SK-N-MC (cell line): ENCODE measurements at regions not wholly inside any gene's neighbourhood (a gene's known extent, or its start where the extent isn't known, plus 50 kb on each side); places are given as distances from the start of the nearest gene placed in this dataset.

Source experiments
- DNase-seq: peaks from one replicate; pipeline ENCODE4 v3.0.0-alpha.2; 2011; ENCODE audit warnings: low read depth, low spot score
- H3K27ac ChIP-seq: fragments of 200-600 bp; sonication (generic); 2 replicates; pipeline ENCODE4 v1.5.1; 2016; ENCODE audit warnings: mixed run types
- H3K36me3 ChIP-seq: fragments of 200-600 bp; sonication (generic); 2 replicates; pipeline ENCODE4 v1.6.1; 2017; ENCODE audit warnings: antibody characterized with exemption, low read length, mixed read lengths; ENCODE audit not compliant: insufficient read depth
- H3K4me3 ChIP-seq: fragments of 200-600 bp; sonication (generic); 2 replicates; pipeline ENCODE4 v1.5.1; 2016
- H3K9ac ChIP-seq: fragments of 200-600 bp; sonication (generic); 2 replicates; pipeline ENCODE4 v1.8.0; 2017; ENCODE audit warnings: mixed run types, mixed read lengths; ENCODE audit not compliant: insufficient read length
- H3K9me3 ChIP-seq: fragments of 200-600 bp; sonication (generic); 2 replicates; pipeline ENCODE4 v1.6.1; 2017; ENCODE audit warnings: low read depth, mild to moderate bottlenecking, antibody characterized with exemption, low read length, moderate library complexity, mixed read lengths
- EZH2 ChIP-seq: fragments of 200-600 bp; sonication (generic); IDR thresholded peaks from one replicate; pipeline ENCODE4 v1.6.1; 2017; ENCODE audit warnings: antibody characterized with exemption
- FOXP2 ChIP-seq: optimal IDR thresholded peaks from 2 replicates; pipeline ENCODE3; 2011; ENCODE audit warnings: mild to moderate bottlenecking, moderate library complexity; ENCODE audit not compliant: insufficient read depth; ENCODE audit errors: extremely low read length, control extremely low read depth
- POLR2AphosphoS5 ChIP-seq: IDR thresholded peaks from 2 replicates; pipeline ENCODE4 v1.6.1; 2012; ENCODE audit warnings: mild to moderate bottlenecking, low read depth, low read length, borderline replicate concordance

- DNase-seq: no peak
- no peak overlapping the region for H3K9ac ChIP-seq
- H3K36me3 ChIP-seq: no peaks in the 10 kb centered on the region
- H3K4me3 ChIP-seq: no peak overlapping the region
- H3K27ac ChIP-seq: no peak overlapping the region
- no peak for TF ChIP-seq FOXP2
- no peak for TF ChIP-seq EZH2
- TF ChIP-seq POLR2AphosphoS5: no peak
- H3K9me3 ChIP-seq: no peaks in the 10 kb centered on the region
Observed at GRCh38 chr6:138550346-138550767, 51.1 kb upstream of the NHSL1 start.

GRCh38 chr6:138554146-138554545 is 54.9 kb upstream of the NHSL1 start:
- Histone ChIP-seq H3K4me3 (no peak overlapping the region), H3K36me3 (no peaks in the 10 kb centered on the region), H3K9ac (no peak overlapping the region), H3K27ac (no peak overlapping the region), H3K9me3 (no peaks in the 10 kb centered on the region)
- TF ChIP-seq POLR2AphosphoS5 (no peak), FOXP2 (no peak), EZH2 (no peak)
- DNase-seq: no peak

DNA sequence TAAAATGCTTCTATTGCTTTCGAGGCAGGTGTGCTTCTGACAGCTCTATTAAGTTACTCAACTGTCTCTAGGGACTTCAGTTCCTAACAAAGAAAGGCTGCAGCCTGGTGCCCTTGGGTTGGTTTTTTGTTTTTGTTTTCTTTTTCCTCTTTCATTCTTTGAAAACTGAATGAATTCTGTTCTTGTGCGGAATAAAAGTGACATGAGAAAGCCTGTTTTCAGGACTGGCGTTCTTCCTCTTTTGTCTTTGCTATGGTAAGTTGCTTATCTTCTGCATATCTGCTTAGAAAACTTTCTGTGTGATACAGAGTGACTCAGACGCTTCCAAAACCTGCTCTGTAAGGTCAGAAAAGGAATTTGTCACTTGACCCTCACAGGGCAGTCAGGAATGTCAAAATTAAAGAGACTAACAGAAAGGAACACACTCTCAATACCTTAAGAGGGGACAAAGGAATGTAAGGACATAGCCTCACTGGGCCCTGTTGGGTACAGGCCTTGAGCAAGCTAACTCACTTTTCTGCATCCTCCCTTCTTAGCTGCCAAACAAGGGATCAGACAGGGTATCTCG is 56.2 kb upstream of the NHSL1 start:
- H3K4me3 ChIP-seq: no peak overlapping the region
- H3K27ac ChIP-seq: no peak overlapping the region
- DNase-seq: no peak
- H3K36me3 ChIP-seq: no peaks in the 10 kb centered on the region
- no peak for TF ChIP-seq POLR2AphosphoS5
- no peak for TF ChIP-seq EZH2
- no peak for TF ChIP-seq FOXP2
- H3K9ac ChIP-seq: no peak overlapping the region
- no peaks in the 10 kb centered on the region for H3K9me3 ChIP-seq

DNA sequence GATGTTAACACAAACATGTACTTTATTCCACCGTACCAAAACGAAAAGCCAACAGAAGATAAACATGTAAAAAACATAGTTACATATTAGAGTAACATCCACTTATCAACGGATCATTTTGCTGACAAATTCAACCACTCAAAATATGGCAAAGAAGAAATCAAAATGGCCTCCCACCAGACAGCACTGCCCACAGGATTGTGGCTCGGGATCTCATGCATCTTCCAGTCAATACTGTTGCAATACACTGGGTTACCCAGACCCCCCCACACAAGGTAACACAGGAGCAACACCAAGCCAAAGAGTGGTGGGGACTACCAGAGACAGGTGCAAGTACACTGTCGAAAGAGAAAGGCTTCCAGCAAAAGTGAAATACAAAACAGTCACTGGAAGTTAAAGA is 57.9 kb upstream of the NHSL1 start:
- Histone ChIP-seq H3K27ac (no peak overlapping the region), H3K4me3 (no peak overlapping the region), H3K9me3 (no peaks in the 10 kb centered on the region)

DNA sequence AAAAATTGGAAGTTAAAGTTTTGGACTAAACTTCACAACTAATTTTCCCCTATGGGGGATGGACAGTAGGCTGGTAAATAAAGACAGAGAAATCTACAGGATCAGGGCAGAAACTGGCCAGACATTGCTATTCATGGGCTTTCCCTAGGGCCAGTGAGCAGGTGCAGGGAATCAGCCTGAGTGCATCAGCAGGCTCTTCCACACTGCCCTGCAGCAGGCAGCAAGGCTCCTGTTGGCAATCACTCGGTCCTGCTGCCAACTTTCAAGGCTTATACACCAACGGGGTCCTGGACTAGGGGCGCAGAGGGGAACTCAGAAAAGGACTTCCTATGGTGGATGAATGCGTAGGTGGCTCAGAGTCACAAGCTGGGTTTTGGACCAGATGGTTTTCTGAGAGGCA is 59.8 kb upstream of the NHSL1 start:
- H3K9me3 ChIP-seq: no peaks in the 10 kb centered on the region
- TF ChIP-seq EZH2 (no peak), FOXP2 (no peak), POLR2AphosphoS5 (no peak)
- no peaks in the 10 kb centered on the region for H3K36me3 ChIP-seq
- H3K27ac ChIP-seq: no peak overlapping the region
- no peak overlapping the region for H3K4me3 ChIP-seq
- no peak overlapping the region for H3K9ac ChIP-seq
- DNase-seq: no peak

More for the DNA sequence above, 57.9 kb upstream of the NHSL1 start:
- Histone ChIP-seq H3K36me3 (no peaks in the 10 kb centered on the region), H3K9ac (no peak overlapping the region)
- DNase-seq: no peak
- TF ChIP-seq EZH2: no peak

DNA sequence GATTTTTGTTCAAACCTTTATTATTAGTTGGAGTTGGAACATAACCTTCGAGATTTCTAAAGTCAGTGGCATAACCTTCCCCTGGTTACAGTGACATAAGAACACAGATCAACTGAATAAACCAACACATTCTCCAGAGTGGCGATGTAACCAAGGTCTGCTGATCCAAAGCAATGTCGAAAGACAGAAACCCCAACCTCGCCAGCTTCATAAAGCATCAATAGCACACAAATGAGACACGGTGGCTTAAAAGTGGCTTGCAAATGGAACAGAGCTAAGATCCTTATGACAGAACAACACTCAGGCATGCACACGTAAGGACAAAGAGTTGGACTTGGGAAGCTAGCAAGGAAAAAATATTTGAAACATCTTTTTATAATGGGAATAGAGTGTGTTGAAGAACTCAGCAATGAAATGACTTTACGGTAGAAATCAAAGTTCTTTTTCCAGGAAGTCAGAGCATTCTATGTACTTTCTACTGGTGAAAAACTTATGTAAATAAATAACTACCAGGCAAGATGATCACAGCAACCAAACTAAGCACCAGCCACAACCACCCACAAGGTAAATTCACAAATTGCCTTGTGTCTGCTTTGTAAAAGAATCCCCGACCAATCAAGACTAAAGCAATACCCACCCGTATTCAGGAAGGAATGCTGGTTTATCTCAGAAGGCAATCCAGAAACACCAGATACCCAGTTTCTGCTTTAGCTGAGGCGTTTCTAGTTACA is 61.0 kb upstream of the NHSL1 start:
- TF ChIP-seq EZH2: no peak
- no peak overlapping the region for H3K4me3 ChIP-seq
- no peaks in the 10 kb centered on the region for H3K9me3 ChIP-seq
- no peak for DNase-seq
- H3K9ac ChIP-seq: no peak overlapping the region
- H3K36me3 ChIP-seq: no peaks in the 10 kb centered on the region
- no peak overlapping the region for H3K27ac ChIP-seq

GRCh38 chr6:138562691-138563090 is 63.4 kb upstream of the NHSL1 start:
- DNase-seq: no peak
- Histone ChIP-seq H3K27ac (no peak overlapping the region), H3K36me3 (no peaks in the 10 kb centered on the region), H3K9me3 (no peaks in the 10 kb centered on the region), H3K9ac (no peak overlapping the region), H3K4me3 (no peak overlapping the region)
- no peak for TF ChIP-seq FOXP2
- TF ChIP-seq EZH2: no peak
- TF ChIP-seq POLR2AphosphoS5: no peak

- TF ChIP-seq EZH2: no peak
- TF ChIP-seq POLR2AphosphoS5: no peak
- no peak for TF ChIP-seq FOXP2
- Histone ChIP-seq H3K4me3 (no peak overlapping the region), H3K9ac (no peak overlapping the region), H3K9me3 (no peaks in the 10 kb centered on the region), H3K36me3 (no peaks in the 10 kb centered on the region), H3K27ac (no peak overlapping the region)
- no peak for DNase-seq
Observed at GRCh38 chr6:138563231-138563630, 63.9 kb upstream of the NHSL1 start.

DNA sequence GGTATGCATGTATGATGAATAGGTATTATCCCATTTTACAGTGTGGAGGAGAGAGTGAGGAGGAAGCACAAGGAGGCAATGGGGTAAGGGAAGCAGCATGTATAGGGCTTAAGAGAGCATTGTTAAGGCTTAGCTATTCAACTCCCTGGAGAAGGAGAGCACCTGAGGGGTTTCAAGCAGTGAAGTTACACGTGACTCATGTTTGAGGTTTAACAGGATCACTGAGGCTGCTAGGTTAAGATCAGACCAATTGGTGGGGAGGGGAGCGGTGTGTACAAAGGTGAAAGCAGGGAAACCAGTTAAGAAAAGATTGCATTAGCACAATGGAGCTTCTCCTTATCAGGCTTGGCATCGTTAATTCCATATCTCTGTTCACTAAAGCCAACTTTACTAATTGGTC is 64.4 kb upstream of the NHSL1 start:
- Histone ChIP-seq H3K9me3 (no peaks in the 10 kb centered on the region), H3K36me3 (no peaks in the 10 kb centered on the region), H3K27ac (no peak overlapping the region), H3K4me3 (no peak overlapping the region), H3K9ac (no peak overlapping the region)
- TF ChIP-seq FOXP2: no peak
- no peak for TF ChIP-seq EZH2
- TF ChIP-seq POLR2AphosphoS5: no peak
- no peak for DNase-seq
